Panc1 (cell line): ENCODE measurements at regions not wholly inside any gene's neighbourhood (a gene's known extent, or its start where the extent isn't known, plus 50 kb on each side); places are given as distances from the start of the nearest gene placed in this dataset.

Source experiments
- POLR2AphosphoS5 ChIP-seq: IDR thresholded peaks from 2 replicates; pipeline ENCODE4 v1.6.1; 2012; ENCODE audit warnings: mild to moderate bottlenecking, low read depth, low read length, moderate library complexity
- SIN3A ChIP-seq: IDR thresholded peaks from 2 replicates; pipeline ENCODE4 v1.6.1; 2012; ENCODE audit warnings: low read depth, mild to moderate bottlenecking, low read length, moderate library complexity, borderline replicate concordance; ENCODE audit not compliant: insufficient read depth
- TCF7L2 ChIP-seq: IDR thresholded peaks from 2 replicates; pipeline ENCODE4 v1.6.1; 2011; ENCODE audit warnings: mild to moderate bottlenecking, low read depth, low read length, inconsistent platforms
- TF ChIP-seq, protein P1 (sequence below): fragments of 450-650 bp; IDR thresholded peaks from 2 replicates; pipeline ENCODE4 v1.5.1; 2017; ENCODE audit warnings: mild to moderate bottlenecking
- TF ChIP-seq, protein P2 (sequence below), 2 experiments: IDR thresholded peaks; 2 replicates each; pipeline ENCODE4 v1.6.1; 2011 to 2012; ENCODE audit warnings: low read depth in 2 of 2, control low read depth in 1 of 2, low read length in 1 of 2, mild to moderate bottlenecking in 1 of 2, moderate library complexity in 1 of 2; ENCODE audit not compliant: insufficient read depth in 1 of 2

DNA sequence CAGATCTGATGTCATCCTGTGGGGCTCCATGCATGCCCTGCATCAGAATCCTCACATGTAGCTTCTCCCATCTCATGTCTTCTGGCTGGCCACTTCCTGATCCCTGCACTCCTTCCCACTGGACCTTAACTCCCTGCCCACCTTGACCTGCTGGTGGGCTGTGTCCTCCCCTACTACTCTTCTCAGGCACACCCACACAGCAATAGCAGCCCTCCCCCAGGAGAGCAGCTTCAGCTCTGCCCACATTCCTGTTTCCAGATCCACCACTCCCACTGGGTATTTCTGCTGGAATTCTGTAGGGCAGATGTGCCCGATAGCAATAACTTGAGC is 137.0 kb upstream of the HS6ST1 start:
- TF ChIP-seq, protein P1, sequence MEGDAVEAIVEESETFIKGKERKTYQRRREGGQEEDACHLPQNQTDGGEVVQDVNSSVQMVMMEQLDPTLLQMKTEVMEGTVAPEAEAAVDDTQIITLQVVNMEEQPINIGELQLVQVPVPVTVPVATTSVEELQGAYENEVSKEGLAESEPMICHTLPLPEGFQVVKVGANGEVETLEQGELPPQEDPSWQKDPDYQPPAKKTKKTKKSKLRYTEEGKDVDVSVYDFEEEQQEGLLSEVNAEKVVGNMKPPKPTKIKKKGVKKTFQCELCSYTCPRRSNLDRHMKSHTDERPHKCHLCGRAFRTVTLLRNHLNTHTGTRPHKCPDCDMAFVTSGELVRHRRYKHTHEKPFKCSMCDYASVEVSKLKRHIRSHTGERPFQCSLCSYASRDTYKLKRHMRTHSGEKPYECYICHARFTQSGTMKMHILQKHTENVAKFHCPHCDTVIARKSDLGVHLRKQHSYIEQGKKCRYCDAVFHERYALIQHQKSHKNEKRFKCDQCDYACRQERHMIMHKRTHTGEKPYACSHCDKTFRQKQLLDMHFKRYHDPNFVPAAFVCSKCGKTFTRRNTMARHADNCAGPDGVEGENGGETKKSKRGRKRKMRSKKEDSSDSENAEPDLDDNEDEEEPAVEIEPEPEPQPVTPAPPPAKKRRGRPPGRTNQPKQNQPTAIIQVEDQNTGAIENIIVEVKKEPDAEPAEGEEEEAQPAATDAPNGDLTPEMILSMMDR, result no peak
- TF ChIP-seq, protein P2, sequence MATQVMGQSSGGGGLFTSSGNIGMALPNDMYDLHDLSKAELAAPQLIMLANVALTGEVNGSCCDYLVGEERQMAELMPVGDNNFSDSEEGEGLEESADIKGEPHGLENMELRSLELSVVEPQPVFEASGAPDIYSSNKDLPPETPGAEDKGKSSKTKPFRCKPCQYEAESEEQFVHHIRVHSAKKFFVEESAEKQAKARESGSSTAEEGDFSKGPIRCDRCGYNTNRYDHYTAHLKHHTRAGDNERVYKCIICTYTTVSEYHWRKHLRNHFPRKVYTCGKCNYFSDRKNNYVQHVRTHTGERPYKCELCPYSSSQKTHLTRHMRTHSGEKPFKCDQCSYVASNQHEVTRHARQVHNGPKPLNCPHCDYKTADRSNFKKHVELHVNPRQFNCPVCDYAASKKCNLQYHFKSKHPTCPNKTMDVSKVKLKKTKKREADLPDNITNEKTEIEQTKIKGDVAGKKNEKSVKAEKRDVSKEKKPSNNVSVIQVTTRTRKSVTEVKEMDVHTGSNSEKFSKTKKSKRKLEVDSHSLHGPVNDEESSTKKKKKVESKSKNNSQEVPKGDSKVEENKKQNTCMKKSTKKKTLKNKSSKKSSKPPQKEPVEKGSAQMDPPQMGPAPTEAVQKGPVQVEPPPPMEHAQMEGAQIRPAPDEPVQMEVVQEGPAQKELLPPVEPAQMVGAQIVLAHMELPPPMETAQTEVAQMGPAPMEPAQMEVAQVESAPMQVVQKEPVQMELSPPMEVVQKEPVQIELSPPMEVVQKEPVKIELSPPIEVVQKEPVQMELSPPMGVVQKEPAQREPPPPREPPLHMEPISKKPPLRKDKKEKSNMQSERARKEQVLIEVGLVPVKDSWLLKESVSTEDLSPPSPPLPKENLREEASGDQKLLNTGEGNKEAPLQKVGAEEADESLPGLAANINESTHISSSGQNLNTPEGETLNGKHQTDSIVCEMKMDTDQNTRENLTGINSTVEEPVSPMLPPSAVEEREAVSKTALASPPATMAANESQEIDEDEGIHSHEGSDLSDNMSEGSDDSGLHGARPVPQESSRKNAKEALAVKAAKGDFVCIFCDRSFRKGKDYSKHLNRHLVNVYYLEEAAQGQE (IDR thresholded peaks at IDR 0.05; ENCODE audit: insufficient read depth in 1 of 2, low read depth in 2 of 2, low read length in 1 of 2), result no peak
- TF ChIP-seq POLR2AphosphoS5 (no peak), SIN3A (no peak), TCF7L2 (no peak)
